ENCODE measurements at regions not wholly inside any gene's neighbourhood (a gene's known extent, or its start where the extent isn't known, plus 50 kb on each side); places are given as distances from the start of the nearest gene placed in this dataset.
"Not testable (repeated sequence)": the region's sequence is repeated elsewhere in the genome, so short reads cannot be mapped to it uniquely, and the experiment has no call there.

DNA sequence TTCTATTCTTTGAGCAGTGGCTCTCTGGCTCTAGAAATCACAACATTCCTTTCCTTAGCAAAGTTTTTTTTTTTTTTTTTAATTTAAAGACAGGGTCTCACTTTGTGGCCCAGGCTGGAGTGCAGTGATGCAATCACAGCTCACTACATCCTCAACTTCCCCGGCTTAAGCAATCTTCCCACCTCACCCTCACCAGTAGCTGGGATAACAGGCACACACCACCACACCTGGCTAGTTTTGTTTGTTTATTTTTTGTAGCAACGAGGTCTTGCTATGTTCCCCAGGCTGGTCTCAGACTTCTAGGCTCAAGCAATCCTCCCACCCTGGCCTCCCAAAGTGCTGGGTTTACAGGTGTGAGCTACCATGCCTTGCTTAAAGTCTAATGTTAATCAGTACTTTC is 85.2 kb downstream of the LMO4 start:
- not testable (repeated sequence) for H3K27me3 ChIP-seq (ENCODE audit: control insufficient read depth in 3 of 3, insufficient read depth in 3 of 3, low read length in 3 of 3); H3K9me3 ChIP-seq (ENCODE audit: control insufficient read depth in 3 of 3, low read length in 3 of 3); H3K4me3 ChIP-seq (ENCODE audit: low read length in 3 of 3); H3K36me3 ChIP-seq (ENCODE audit: control insufficient read depth in 3 of 3, insufficient read depth in 3 of 3, low read length in 3 of 3); H3K9ac ChIP-seq (ENCODE audit: low read depth in 1 of 3, low read length in 3 of 3); H3K27ac ChIP-seq (ENCODE audit: low read depth, low read length)
- H3K4me1 ChIP-seq (ENCODE audit: control insufficient read depth in 3 of 3, insufficient read depth in 3 of 3, low read length in 3 of 3), result peaks cover 3 to 18% (median 10%) of the 10 kb centered on the region in 3 donors

DNA sequence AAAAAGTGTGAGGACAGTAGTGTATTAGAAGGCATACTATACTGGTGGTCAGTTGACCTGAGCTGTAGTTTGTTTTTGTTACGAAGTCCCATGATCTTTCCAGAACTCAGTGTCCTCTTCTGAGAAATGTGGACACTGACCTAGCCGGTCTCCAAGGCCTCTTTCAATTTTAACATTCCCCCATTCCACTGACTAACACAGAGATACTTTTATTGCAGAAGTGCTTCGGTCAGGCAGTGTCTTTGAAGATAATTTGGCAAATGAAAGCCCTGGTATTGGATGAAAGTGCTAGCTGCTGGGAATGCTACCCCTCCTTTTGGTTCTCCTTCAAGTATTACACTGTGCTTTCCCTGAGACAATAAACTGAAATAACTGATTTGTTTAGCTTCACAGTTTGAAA is 89.4 kb downstream of the LMO4 start:
- no peaks in the 10 kb centered on the region for H3K36me3 ChIP-seq (ENCODE audit: control insufficient read depth in 3 of 3, insufficient read depth in 3 of 3, low read length in 3 of 3)
- no peak overlapping the region for H3K9ac ChIP-seq (ENCODE audit: low read depth in 1 of 3, low read length in 3 of 3)
- H3K27ac ChIP-seq (ENCODE audit: low read depth, low read length), result no peak overlapping the region
- H3K27me3 ChIP-seq (ENCODE audit: control insufficient read depth in 3 of 3, insufficient read depth in 3 of 3, low read length in 3 of 3), result no peaks in the 10 kb centered on the region
- no peaks in the 10 kb centered on the region for H3K9me3 ChIP-seq (ENCODE audit: control insufficient read depth in 3 of 3, low read length in 3 of 3)
- H3K4me3 ChIP-seq (ENCODE audit: low read length in 3 of 3), result no peak overlapping the region
- no peaks in the 10 kb centered on the region for H3K4me1 ChIP-seq (ENCODE audit: control insufficient read depth in 3 of 3, insufficient read depth in 3 of 3, low read length in 3 of 3)

DNA sequence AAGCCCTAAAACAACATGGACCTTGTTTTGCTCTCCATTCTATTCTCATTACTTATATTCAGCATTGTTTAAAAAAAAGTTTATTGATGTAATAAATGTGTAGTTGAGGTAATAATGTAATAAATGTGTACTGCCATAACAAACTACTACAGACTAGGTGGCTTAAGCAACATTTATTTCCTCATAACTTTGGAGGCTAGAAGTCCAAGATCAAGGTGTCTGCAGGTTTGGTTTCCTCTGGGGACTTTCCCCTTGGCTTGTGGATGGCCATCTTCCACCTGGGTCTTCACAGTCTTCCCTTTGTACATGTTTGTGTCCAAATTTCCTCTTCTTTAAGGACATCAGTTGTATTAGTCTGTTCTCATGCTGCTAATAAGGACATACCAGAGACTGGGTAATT is 93.1 kb downstream of the LMO4 start:
- H3K9me3 ChIP-seq (ENCODE audit: control insufficient read depth in 3 of 3, low read length in 3 of 3), result no peaks in the 10 kb centered on the region
- H3K4me1 ChIP-seq (ENCODE audit: control insufficient read depth in 3 of 3, insufficient read depth in 3 of 3, low read length in 3 of 3), result no peaks in the 10 kb centered on the region
- H3K27ac ChIP-seq (ENCODE audit: low read depth, low read length), result no peak overlapping the region
- H3K36me3 ChIP-seq (ENCODE audit: control insufficient read depth in 3 of 3, insufficient read depth in 3 of 3, low read length in 3 of 3), result no peaks in the 10 kb centered on the region
- no peaks in the 10 kb centered on the region for H3K27me3 ChIP-seq (ENCODE audit: control insufficient read depth in 3 of 3, insufficient read depth in 3 of 3, low read length in 3 of 3)
- H3K4me3 ChIP-seq (ENCODE audit: low read length in 3 of 3), result no peak overlapping the region
- no peak overlapping the region for H3K9ac ChIP-seq (ENCODE audit: low read depth in 1 of 3, low read length in 3 of 3)

DNA sequence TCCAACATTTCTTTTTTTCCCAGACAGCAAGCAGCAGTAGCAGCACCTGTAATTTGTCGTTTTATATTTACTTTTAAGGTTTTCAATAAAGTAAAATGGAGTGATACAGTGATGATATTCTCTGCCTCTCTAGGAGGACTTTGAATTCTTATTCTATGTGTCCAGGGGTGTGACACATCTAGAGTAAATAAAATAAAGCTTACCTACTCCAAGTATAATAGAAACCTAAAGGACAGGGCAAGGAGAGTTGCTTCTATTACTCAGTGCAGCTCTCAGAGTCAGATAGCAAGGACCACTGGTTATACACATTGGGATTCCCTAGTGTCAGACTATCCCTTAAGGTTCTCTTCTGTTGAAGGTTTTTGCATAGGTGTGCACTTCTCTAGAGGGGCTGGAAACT is 95.9 kb downstream of the LMO4 start:
- H3K9me3 ChIP-seq (ENCODE audit: control insufficient read depth in 3 of 3, low read length in 3 of 3), result no peaks in the 10 kb centered on the region
- H3K27me3 ChIP-seq (ENCODE audit: control insufficient read depth in 3 of 3, insufficient read depth in 3 of 3, low read length in 3 of 3), result no peaks in the 10 kb centered on the region
- H3K27ac ChIP-seq (ENCODE audit: low read depth, low read length), result no peak overlapping the region
- H3K4me1 ChIP-seq (ENCODE audit: control insufficient read depth in 3 of 3, insufficient read depth in 3 of 3, low read length in 3 of 3), result no peaks in the 10 kb centered on the region
- no peak overlapping the region for H3K4me3 ChIP-seq (ENCODE audit: low read length in 3 of 3)
- no peak overlapping the region for H3K9ac ChIP-seq (ENCODE audit: low read depth in 1 of 3, low read length in 3 of 3)
- H3K36me3 ChIP-seq (ENCODE audit: control insufficient read depth in 3 of 3, insufficient read depth in 3 of 3, low read length in 3 of 3), result no peaks in the 10 kb centered on the region

DNA sequence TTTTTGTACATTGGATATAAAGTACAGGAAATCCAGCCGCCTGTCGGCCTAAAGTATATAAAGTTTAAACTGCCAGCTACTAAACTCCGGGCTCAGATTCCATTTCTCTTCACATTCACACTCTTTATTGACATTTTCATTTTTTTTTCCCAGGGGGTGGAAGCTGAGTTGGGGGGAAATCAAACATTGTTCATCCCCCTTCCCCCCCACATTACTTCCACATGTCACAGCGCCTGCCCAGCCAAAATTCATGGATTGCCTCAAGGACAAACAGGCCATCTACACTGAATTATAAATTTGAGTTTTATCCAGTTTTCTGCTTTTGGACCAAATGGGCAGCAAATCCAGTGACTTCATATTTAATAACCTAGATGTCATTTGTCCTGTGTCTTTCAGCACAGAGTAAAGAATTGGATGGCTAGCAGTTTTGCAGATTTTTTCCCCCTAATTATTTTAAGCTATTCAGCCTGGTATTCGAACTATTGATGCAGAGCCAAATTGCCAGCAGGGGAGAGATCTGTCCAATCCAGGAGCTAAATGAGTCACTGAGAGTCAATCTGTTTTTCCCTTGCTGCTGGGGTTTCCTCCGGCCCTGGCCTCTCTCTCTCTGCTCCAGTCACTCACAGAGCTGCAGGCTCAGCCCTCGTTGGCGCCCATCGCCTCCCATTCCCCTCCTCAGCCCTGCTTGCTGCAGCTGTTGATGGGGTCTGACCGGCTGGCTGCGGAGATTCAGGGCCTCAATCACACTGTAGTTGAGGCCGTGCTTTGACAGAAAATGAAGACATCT is 98.0 kb downstream of the LMO4 start:
- no peaks in the 10 kb centered on the region for H3K36me3 ChIP-seq (ENCODE audit: control insufficient read depth in 3 of 3, insufficient read depth in 3 of 3, low read length in 3 of 3)
- H3K27ac ChIP-seq (ENCODE audit: low read depth, low read length), result no peak overlapping the region
- no peaks in the 10 kb centered on the region for H3K27me3 ChIP-seq (ENCODE audit: control insufficient read depth in 3 of 3, insufficient read depth in 3 of 3, low read length in 3 of 3)
- H3K9me3 ChIP-seq (ENCODE audit: control insufficient read depth in 3 of 3, low read length in 3 of 3), result no peaks in the 10 kb centered on the region
- H3K4me3 ChIP-seq (ENCODE audit: low read length in 3 of 3), result no peak overlapping the region
- H3K9ac ChIP-seq (ENCODE audit: low read depth in 1 of 3, low read length in 3 of 3), result no peak overlapping the region
- H3K4me1 ChIP-seq (ENCODE audit: control insufficient read depth in 3 of 3, insufficient read depth in 3 of 3, low read length in 3 of 3), result no peaks in the 10 kb centered on the region

DNA sequence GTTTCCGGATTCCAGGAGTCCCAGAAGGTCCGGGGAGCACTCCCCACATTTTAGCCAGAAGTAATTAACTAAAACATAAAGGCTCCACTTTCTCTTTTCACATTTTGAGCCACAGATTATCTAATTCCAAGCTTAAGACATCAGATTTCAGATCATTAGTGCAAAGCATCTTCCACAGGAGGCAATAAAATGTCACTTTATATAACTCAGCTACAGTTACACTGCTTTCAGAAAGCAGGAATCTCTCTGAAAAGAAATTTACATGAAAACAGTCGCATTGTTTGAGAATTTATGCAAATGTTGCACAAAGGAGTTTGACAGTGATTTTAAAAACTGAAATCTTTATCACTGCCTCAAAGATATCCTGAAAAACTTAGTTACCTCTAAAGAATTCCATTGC is 99.7 kb downstream of the LMO4 start:
- Histone ChIP-seq H3K4me3 (ENCODE audit: low read length in 3 of 3) (no peak overlapping the region), H3K36me3 (ENCODE audit: control insufficient read depth in 3 of 3, insufficient read depth in 3 of 3, low read length in 3 of 3) (no peaks in the 10 kb centered on the region), H3K27me3 (ENCODE audit: control insufficient read depth in 3 of 3, insufficient read depth in 3 of 3, low read length in 3 of 3) (no peaks in the 10 kb centered on the region), H3K4me1 (ENCODE audit: control insufficient read depth in 3 of 3, insufficient read depth in 3 of 3, low read length in 3 of 3) (no peaks in the 10 kb centered on the region), H3K9ac (ENCODE audit: low read depth in 1 of 3, low read length in 3 of 3) (no peak overlapping the region), H3K27ac (ENCODE audit: low read depth, low read length) (no peak overlapping the region), H3K9me3 (ENCODE audit: control insufficient read depth in 3 of 3, low read length in 3 of 3) (no peaks in the 10 kb centered on the region)

DNA sequence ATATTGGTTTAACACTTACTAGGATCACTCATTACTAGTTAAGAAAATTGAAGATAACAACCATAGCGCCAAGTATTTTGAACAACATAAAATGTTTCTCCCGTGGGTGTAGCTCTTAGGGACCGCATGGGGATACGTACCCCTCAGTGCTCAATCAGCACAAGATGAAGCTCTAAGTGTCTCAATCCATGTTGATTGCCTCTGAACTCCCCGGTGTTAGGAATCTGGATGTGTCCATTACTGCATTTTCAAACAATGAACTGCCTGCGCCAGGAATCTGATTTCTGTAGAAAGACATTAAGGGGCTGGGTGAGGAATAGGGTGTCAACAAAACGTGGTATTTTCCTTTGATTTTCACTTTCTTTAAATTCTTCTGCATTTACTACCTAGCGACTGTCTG is 100.2 kb downstream of the LMO4 start:
- Histone ChIP-seq H3K9me3 (ENCODE audit: control insufficient read depth in 3 of 3, low read length in 3 of 3) (no peaks in the 10 kb centered on the region), H3K4me3 (ENCODE audit: low read length in 3 of 3) (no peak overlapping the region), H3K9ac (ENCODE audit: low read depth in 1 of 3, low read length in 3 of 3) (no peak overlapping the region), H3K4me1 (ENCODE audit: control insufficient read depth in 3 of 3, insufficient read depth in 3 of 3, low read length in 3 of 3) (no peaks in the 10 kb centered on the region), H3K27ac (ENCODE audit: low read depth, low read length) (no peak overlapping the region), H3K27me3 (ENCODE audit: control insufficient read depth in 3 of 3, insufficient read depth in 3 of 3, low read length in 3 of 3) (no peaks in the 10 kb centered on the region), H3K36me3 (ENCODE audit: control insufficient read depth in 3 of 3, insufficient read depth in 3 of 3, low read length in 3 of 3) (no peaks in the 10 kb centered on the region)

DNA sequence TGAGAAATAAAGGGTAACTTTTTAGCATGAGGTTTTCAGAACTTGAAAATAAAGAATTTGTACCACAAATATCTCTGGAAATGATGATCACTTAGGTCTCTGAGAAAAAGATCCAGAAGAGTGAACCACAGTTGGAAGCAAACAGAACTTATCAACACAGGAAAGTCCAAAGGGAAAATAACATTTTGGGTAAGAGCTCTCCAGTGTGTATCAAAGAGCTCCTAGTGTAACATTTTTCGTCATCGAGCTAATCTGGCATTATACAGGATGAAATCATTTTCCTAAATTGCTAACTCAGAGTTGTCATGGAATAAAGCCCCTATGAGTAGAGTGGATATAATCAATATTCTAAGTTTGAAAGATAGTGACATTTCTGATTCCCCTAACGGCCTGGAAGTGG is 104.0 kb downstream of the LMO4 start:
- Histone ChIP-seq H3K9me3 (ENCODE audit: control insufficient read depth in 3 of 3, low read length in 3 of 3) (no peaks in the 10 kb centered on the region), H3K27me3 (ENCODE audit: control insufficient read depth in 3 of 3, insufficient read depth in 3 of 3, low read length in 3 of 3) (no peaks in the 10 kb centered on the region), H3K4me1 (ENCODE audit: control insufficient read depth in 3 of 3, insufficient read depth in 3 of 3, low read length in 3 of 3) (no peaks in the 10 kb centered on the region), H3K4me3 (ENCODE audit: low read length in 3 of 3) (no peak overlapping the region), H3K36me3 (ENCODE audit: control insufficient read depth in 3 of 3, insufficient read depth in 3 of 3, low read length in 3 of 3) (no peaks in the 10 kb centered on the region), H3K27ac (ENCODE audit: low read depth, low read length) (no peak overlapping the region), H3K9ac (ENCODE audit: low read depth in 1 of 3, low read length in 3 of 3) (no peak overlapping the region)

DNA sequence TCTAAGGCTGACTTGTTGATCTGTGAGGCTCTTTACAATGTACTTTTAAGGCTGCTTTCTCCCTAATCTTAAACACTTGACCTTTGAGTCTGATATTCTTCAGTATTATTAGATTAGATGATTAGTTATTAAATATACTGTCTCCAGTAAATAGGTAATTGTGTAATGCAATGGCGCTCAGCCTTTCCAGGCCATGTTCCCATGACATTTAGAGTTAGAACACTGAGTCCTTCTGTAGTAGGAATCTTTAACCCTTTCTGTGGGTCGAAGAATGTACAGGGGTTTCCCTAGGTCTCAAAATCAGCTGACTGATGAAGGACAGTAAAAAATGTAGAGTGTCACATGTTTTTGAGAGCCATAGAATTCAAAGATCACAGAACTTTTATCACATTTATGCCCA is 104.4 kb downstream of the LMO4 start:
- not testable (repeated sequence) for H3K4me1 ChIP-seq (ENCODE audit: control insufficient read depth in 3 of 3, insufficient read depth in 3 of 3, low read length in 3 of 3); H3K4me3 ChIP-seq (ENCODE audit: low read length in 3 of 3); H3K27me3 ChIP-seq (ENCODE audit: control insufficient read depth in 3 of 3, insufficient read depth in 3 of 3, low read length in 3 of 3); H3K9me3 ChIP-seq (ENCODE audit: control insufficient read depth in 3 of 3, low read length in 3 of 3); H3K36me3 ChIP-seq (ENCODE audit: control insufficient read depth in 3 of 3, insufficient read depth in 3 of 3, low read length in 3 of 3); H3K27ac ChIP-seq (ENCODE audit: low read depth, low read length); H3K9ac ChIP-seq (ENCODE audit: low read depth in 1 of 3, low read length in 3 of 3)

DNA sequence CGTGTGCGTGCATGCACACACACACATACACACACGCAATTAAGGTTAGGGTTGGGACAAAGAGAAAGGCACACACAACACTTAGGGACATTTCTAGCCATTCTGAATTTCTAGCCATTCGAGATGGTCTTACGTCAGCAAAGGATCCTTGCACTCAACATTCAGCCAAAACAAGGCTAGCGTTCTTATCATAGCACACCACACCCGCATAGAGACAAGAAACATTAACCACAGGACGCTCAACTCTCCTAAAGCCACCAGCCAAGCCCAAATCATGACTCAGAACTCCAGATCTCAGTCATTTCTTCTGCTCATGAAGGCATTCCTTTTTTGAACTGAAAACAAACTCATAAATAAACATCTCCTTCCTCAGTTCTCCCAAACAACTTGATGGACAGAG is 106.8 kb downstream of the LMO4 start:
- Histone ChIP-seq H3K27ac (ENCODE audit: low read depth, low read length) (no peak overlapping the region), H3K36me3 (ENCODE audit: control insufficient read depth in 3 of 3, insufficient read depth in 3 of 3, low read length in 3 of 3) (no peaks in the 10 kb centered on the region), H3K4me1 (ENCODE audit: control insufficient read depth in 3 of 3, insufficient read depth in 3 of 3, low read length in 3 of 3) (no peaks in the 10 kb centered on the region), H3K9me3 (ENCODE audit: control insufficient read depth in 3 of 3, low read length in 3 of 3) (no peaks in the 10 kb centered on the region), H3K27me3 (ENCODE audit: control insufficient read depth in 3 of 3, insufficient read depth in 3 of 3, low read length in 3 of 3) (no peaks in the 10 kb centered on the region), H3K9ac (ENCODE audit: low read depth in 1 of 3, low read length in 3 of 3) (no peak overlapping the region), H3K4me3 (ENCODE audit: low read length in 3 of 3) (no peak overlapping the region)

All from skeletal muscle tissue (tissue), 3 donors.